IMR-90 (cell line): ENCODE measurements at regions not wholly inside any gene's neighbourhood (a gene's known extent, or its start where the extent isn't known, plus 50 kb on each side); places are given as distances from the start of the nearest gene placed in this dataset.

Source experiments
- ATAC-seq: fragments of 200-7000 bp; cut with Tn5 transposase; 2 replicates; pipeline ENCODE4 v1.9.1; 2020; ENCODE audit warnings: low read depth, mild to moderate bottlenecking, moderate library complexity
- BruUV-seq: library from RNA; stranded (reverse); fragments of 400-500 nt; replicated peaks from 2 replicates; lab custom pipeline; 2021; lab: Mats Ljungman, UMichigan
- CTCF ChIA-PET: fragments of 300-600 bp; formaldehyde crosslinking; extraction: SDS; loops from one replicate; lab custom pipeline; 2021; ENCODE audit warnings: antibody characterized with exemption; lab: Yijun Ruan, JAX
- POLR2A ChIA-PET: fragments of 300-600 bp; sonication (Branson Sonifier 250); formaldehyde crosslinking; loops from one replicate; lab custom pipeline; 2022; ENCODE audit warnings: antibody characterized with exemption; ENCODE audit not compliant: unreplicated experiment; lab: Charles Lee
- DNase-seq: peaks from one replicate; pipeline ENCODE4 v3.0.0; 2013
- H2AFZ ChIP-seq: replicated peaks from 2 replicates; pipeline ENCODE3; 2013; ENCODE audit warnings: low read length, mild to moderate bottlenecking; ENCODE audit not compliant: poor library complexity
- H2AK5ac ChIP-seq: 2 replicates; pipeline ENCODE4 v1.6.1; 2013; ENCODE audit warnings: low read depth, low read length, inconsistent platforms
- H2AK9ac ChIP-seq: replicated peaks from 2 replicates; pipeline ENCODE3; 2013; ENCODE audit warnings: mild to moderate bottlenecking, low read depth, low read length, moderate library complexity; ENCODE audit not compliant: poor library complexity
- H2BK120ac ChIP-seq: 2 replicates; pipeline ENCODE4 v1.6.1; 2013; ENCODE audit warnings: low read depth, low read length, inconsistent platforms
- H2BK15ac ChIP-seq: 3 replicates; pipeline ENCODE4 v1.6.1; 2013; ENCODE audit warnings: low read depth, low read length, inconsistent platforms
- H2BK20ac ChIP-seq: 2 replicates; pipeline ENCODE4 v1.6.1; 2013; ENCODE audit warnings: low read depth, mild to moderate bottlenecking, inconsistent platforms, low read length, moderate library complexity
- H2BK5ac ChIP-seq: 2 replicates; pipeline ENCODE4 v1.6.1; 2013; ENCODE audit warnings: mild to moderate bottlenecking, low read depth, low read length, inconsistent platforms; ENCODE audit not compliant: poor library complexity, severe bottlenecking
- H3K14ac ChIP-seq: replicated peaks from 2 replicates; pipeline ENCODE4 v1.6.1; 2013; ENCODE audit warnings: low read depth, low read length, inconsistent platforms
- H3K18ac ChIP-seq: 2 replicates; pipeline ENCODE4 v1.6.1; 2013; ENCODE audit warnings: low read depth, low read length, control low read depth
- H3K23ac ChIP-seq: 2 replicates; pipeline ENCODE4 v1.6.1; 2013; ENCODE audit warnings: low read depth, low read length, inconsistent platforms
- H3K27ac ChIP-seq: 2 replicates; pipeline ENCODE4 v1.5.1; 2013; ENCODE audit warnings: mild to moderate bottlenecking, control low read depth, low read length; ENCODE audit not compliant: insufficient read depth
- H3K27me3 ChIP-seq: 2 replicates; pipeline ENCODE4 v1.6.1; 2013; ENCODE audit warnings: low read length; ENCODE audit not compliant: control insufficient read depth, insufficient read depth
- H3K36me3 ChIP-seq: 2 replicates; pipeline ENCODE4 v1.6.1; 2013; ENCODE audit warnings: low read length, mixed read lengths; ENCODE audit not compliant: control insufficient read depth, insufficient read depth
- H3K4ac ChIP-seq: 2 replicates; pipeline ENCODE4 v1.6.1; 2013; ENCODE audit warnings: low read depth, low read length, inconsistent platforms
- H3K4me1 ChIP-seq: 2 replicates; pipeline ENCODE4 v1.6.1; 2013; ENCODE audit warnings: low read length, mixed read lengths; ENCODE audit not compliant: control insufficient read depth, insufficient read depth
- H3K4me2 ChIP-seq: 2 replicates; pipeline ENCODE4 v1.6.1; 2013; ENCODE audit warnings: low read depth, mild to moderate bottlenecking, control low read depth, low read length, moderate library complexity
- H3K4me3 ChIP-seq: 2 replicates; pipeline ENCODE4 v1.5.1; 2013; ENCODE audit warnings: low read depth, mild to moderate bottlenecking, control low read depth, low read length, moderate library complexity; ENCODE audit not compliant: insufficient read depth
- H3K56ac ChIP-seq: 2 replicates; pipeline ENCODE4 v1.6.1; 2013; ENCODE audit warnings: low read length, inconsistent platforms; ENCODE audit not compliant: insufficient read depth; ENCODE audit errors: extremely low read depth
- H3K79me1 ChIP-seq, 2 experiments: 2 replicates each; pipeline ENCODE4 v1.6.1; 2013; ENCODE audit warnings: low read length in 2 of 2, inconsistent platforms in 1 of 2, low read depth in 1 of 2
- H3K9ac ChIP-seq: 2 replicates; pipeline ENCODE4 v1.6.1; 2013; ENCODE audit warnings: low read depth, low read length, control low read depth
- H3K9me1 ChIP-seq: 2 replicates; pipeline ENCODE4 v1.6.1; 2013; ENCODE audit warnings: low read length, inconsistent platforms; ENCODE audit not compliant: insufficient read depth
- H3K9me3 ChIP-seq: 2 replicates; pipeline ENCODE4 v1.6.1; 2013; ENCODE audit warnings: low read length; ENCODE audit not compliant: control insufficient read depth, insufficient read depth
- H4K20me1 ChIP-seq: 2 replicates; pipeline ENCODE4 v1.6.1; 2013; ENCODE audit warnings: low read length, inconsistent platforms; ENCODE audit not compliant: insufficient read depth
- H4K5ac ChIP-seq: 2 replicates; pipeline ENCODE4 v1.6.1; 2013; ENCODE audit warnings: mild to moderate bottlenecking, low read depth, low read length, control low read depth
- H4K8ac ChIP-seq, 2 experiments: 2 replicates each; pipeline ENCODE4 v1.6.1; 2013; ENCODE audit warnings: low read depth in 2 of 2, low read length in 2 of 2, control low read depth in 1 of 2, inconsistent platforms in 1 of 2
- H4K91ac ChIP-seq: 2 replicates; pipeline ENCODE4 v1.6.1; 2013; ENCODE audit warnings: low read depth, low read length, inconsistent platforms; ENCODE audit not compliant: insufficient read depth
- BHLHE40 ChIP-seq: fragments of 150-350 bp; IDR thresholded peaks from 2 replicates; pipeline ENCODE4 v1.6.1; 2016; ENCODE audit warnings: mild to moderate bottlenecking, low read depth, low read length
- CHD1 ChIP-seq: IDR thresholded peaks from 2 replicates; pipeline ENCODE4 v1.6.1; 2012; ENCODE audit warnings: low read depth, low read length, improper control_type of control experiment
- MAFK ChIP-seq: IDR thresholded peaks from 2 replicates; pipeline ENCODE4 v1.6.1; 2012; ENCODE audit warnings: low read depth, low read length, improper control_type of control experiment
- MXI1 ChIP-seq: IDR thresholded peaks from 2 replicates; pipeline ENCODE4 v1.6.1; 2012; ENCODE audit warnings: low read depth, mild to moderate bottlenecking, low read length, moderate library complexity, borderline replicate concordance
- RAD21 ChIP-seq: IDR thresholded peaks from 2 replicates; pipeline ENCODE4 v1.6.1; 2012; ENCODE audit warnings: low read length, improper control_type of control experiment
- SMC3 ChIP-seq: fragments of 150-350 bp; IDR thresholded peaks from 2 replicates; pipeline ENCODE4 v1.6.1; 2016; ENCODE audit warnings: low read depth, mild to moderate bottlenecking, antibody characterized with exemption, low read length, moderate library complexity
- WGBS, 2 experiments: methylation state at CpG; one replicate each; pipeline versions ENCODE4 v1.1.5 to v1.1.7; 2013; ENCODE audit warnings: missing lambda C conversion rate in 2 of 2; ENCODE audit not compliant: insufficient read length in 1 of 2; ENCODE audit errors: extremely low coverage in 2 of 2; 5-methylcytosine and 5-hydroxymethylcytosine counted together
- dilution Hi-C: fragments of 300-500 bp; cut with HindIII; formaldehyde crosslinking; loops from one replicate; pipeline ENCODE4 v1.14.3; 2018; ENCODE audit warnings: low sequenced_read_pairs; ENCODE audit not compliant: unreplicated experiment
- in situ Hi-C: fragments of 300-500 bp; cut with MboI; formaldehyde crosslinking; loops from 3 replicates; pipeline ENCODE4 v1.14.3; 2019; ENCODE audit warnings: low sequenced_read_pairs, inconsistent platforms, mixed read lengths
- intact Hi-C: fragments of 100-400 bp; cut with micrococcal nuclease; formaldehyde crosslinking; loops from 2 replicates; pipeline ENCODE4 v1.10.0; 2022
- TF ChIP-seq, protein P1 (sequence below): conservative IDR thresholded peaks from 2 replicates; pipeline ENCODE4 v1.5.1; 2012; ENCODE audit warnings: mild to moderate bottlenecking, low read depth, low read length, improper control_type of control experiment

DNA sequence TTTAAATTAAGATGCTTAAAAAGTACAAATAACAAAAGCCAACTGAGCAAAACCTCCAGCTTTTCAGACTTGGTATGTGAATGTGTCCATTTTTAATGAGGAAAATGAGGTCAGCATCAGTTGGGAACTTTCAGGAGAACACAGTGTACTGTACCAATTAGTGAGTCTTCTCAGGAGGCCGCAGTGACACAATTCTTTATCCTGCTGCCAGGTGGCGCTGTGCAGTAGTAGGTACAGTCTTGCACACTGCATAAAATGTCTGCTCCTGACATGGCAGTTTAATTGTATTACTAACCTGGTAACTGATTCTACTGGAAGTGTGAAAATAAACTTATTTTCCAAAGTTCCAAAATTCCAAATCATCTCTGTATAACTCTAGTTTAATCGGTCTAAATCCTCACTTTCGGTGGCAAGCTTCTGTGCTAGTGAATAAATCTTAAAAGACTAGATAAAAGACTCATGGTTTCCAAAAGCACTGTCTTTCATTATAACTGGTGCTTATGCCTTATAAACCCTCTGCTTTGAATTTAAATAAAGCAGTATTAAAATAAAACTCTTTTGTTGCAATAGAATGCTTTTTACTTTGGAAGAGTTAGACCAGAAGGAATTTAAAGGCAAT, 214.8 kb upstream of the MMS22L start:
- ChIA-PET POLR2A (no interaction called here), CTCF (no interaction called here)
- H3K4me3 ChIP-seq: no peak overlapping the region
- no peaks in the 10 kb centered on the region for H3K4me1 ChIP-seq
- 0 out of 2 replicates have a peak, but pooled peaks cover 2% of the 10 kb centered on the region for H3K27me3 ChIP-seq
- H2BK20ac ChIP-seq: no peak overlapping the region
- H3K56ac ChIP-seq: no peak overlapping the region
- no peaks in the 10 kb centered on the region for H3K36me3 ChIP-seq
- H3K4ac ChIP-seq: no peak overlapping the region
- WGBS, 2 experiments: no CpG with 5 or more reads among the region's 4 CpGs
- no peak overlapping the region for H2BK15ac ChIP-seq
- H2AFZ ChIP-seq: no peak overlapping the region
- no peak overlapping the region for H3K27ac ChIP-seq
- H4K8ac ChIP-seq: no peak overlapping the region
- no peak overlapping the region for H2BK5ac ChIP-seq
- no peak overlapping the region for H2AK9ac ChIP-seq
- H3K9me1 ChIP-seq: no peaks in the 10 kb centered on the region
- no peak overlapping the region for H3K18ac ChIP-seq
- TF ChIP-seq, protein P1, sequence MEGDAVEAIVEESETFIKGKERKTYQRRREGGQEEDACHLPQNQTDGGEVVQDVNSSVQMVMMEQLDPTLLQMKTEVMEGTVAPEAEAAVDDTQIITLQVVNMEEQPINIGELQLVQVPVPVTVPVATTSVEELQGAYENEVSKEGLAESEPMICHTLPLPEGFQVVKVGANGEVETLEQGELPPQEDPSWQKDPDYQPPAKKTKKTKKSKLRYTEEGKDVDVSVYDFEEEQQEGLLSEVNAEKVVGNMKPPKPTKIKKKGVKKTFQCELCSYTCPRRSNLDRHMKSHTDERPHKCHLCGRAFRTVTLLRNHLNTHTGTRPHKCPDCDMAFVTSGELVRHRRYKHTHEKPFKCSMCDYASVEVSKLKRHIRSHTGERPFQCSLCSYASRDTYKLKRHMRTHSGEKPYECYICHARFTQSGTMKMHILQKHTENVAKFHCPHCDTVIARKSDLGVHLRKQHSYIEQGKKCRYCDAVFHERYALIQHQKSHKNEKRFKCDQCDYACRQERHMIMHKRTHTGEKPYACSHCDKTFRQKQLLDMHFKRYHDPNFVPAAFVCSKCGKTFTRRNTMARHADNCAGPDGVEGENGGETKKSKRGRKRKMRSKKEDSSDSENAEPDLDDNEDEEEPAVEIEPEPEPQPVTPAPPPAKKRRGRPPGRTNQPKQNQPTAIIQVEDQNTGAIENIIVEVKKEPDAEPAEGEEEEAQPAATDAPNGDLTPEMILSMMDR: peak; percentile 83
- TF ChIP-seq MAFK (0 out of 2 replicates have a peak, but pooled peaks have one; percentile 28), RAD21 (peak; percentile 71), SMC3 (peak; percentile 86), MXI1 (no peak), BHLHE40 (no peak), CHD1 (no peak)
- DNase-seq (peak; percentile 65), ATAC-seq (peak; percentile 98)
- H4K91ac ChIP-seq: no peak overlapping the region
- intact Hi-C loops (loop anchor here (1.0 to 5.0 kb wide), 4 partner anchors 311 to 1744 kb away; no protein-coding TSS in a partner anchor), dilution Hi-C loops (no loop called here), in situ Hi-C loops (loop anchor here (10.0 to 25.0 kb wide), 2 partner anchors 1347 to 1614 kb away; no protein-coding TSS in a partner anchor)
- no peak overlapping the region for H3K4me2 ChIP-seq
- no peak overlapping the region for H2AK5ac ChIP-seq
- no peaks in the 10 kb centered on the region for H4K20me1 ChIP-seq
- no TSS peak for BruUV-seq
- H3K23ac ChIP-seq: no peak overlapping the region
- no peak overlapping the region for H3K9ac ChIP-seq
- H3K14ac ChIP-seq: no peak overlapping the region
- no peak overlapping the region for H2BK120ac ChIP-seq
- no peaks in the 10 kb centered on the region for H3K79me1 ChIP-seq
- no peaks in the 10 kb centered on the region for H3K9me3 ChIP-seq
- no peak overlapping the region for H4K5ac ChIP-seq
